ENCODE measurements at regions not wholly inside any gene's neighbourhood (a gene's known extent, or its start where the extent isn't known, plus 50 kb on each side); places are given as distances from the start of the nearest gene placed in this dataset.

GRCh38 chr3:109923431-109923830, 586.1 kb upstream of the DPPA4 start:
- Histone ChIP-seq H3K27ac (no peak overlapping the region), H3K27me3 (no peaks in the 10 kb centered on the region), H3K4me2 (no peak overlapping the region), H3K4me3 (no peak overlapping the region), H4K20me1 (no peaks in the 10 kb centered on the region), H3K9ac (no peak overlapping the region), H3K9me3 (replicated peaks in 1 of 11) (no peaks in the 10 kb centered on the region), H3K4me1 (peaks cover 0 to 41% (median 0%) of the 10 kb centered on the region in 10 experiments; a peak in 6 of 20 replicates), H3K36me3 (no peaks in the 10 kb centered on the region)
- no peak for TF ChIP-seq Cebpa-rat (IDR thresholded peaks at IDR 0.05)

GRCh38 chr3:109924196-109924595, 586.9 kb upstream of the DPPA4 start:
- Histone ChIP-seq H3K4me3 (no peak overlapping the region), H3K27ac (no peak overlapping the region), H3K36me3 (no peaks in the 10 kb centered on the region), H4K20me1 (no peaks in the 10 kb centered on the region), H3K4me1 (peaks cover 0 to 33% (median 0%) of the 10 kb centered on the region in 10 experiments; a peak in 6 of 20 replicates), H3K9me3 (replicated peaks in 1 of 11) (no peaks in the 10 kb centered on the region), H3K4me2 (no peak overlapping the region), H3K9ac (no peak overlapping the region), H3K27me3 (no peaks in the 10 kb centered on the region)
- TF ChIP-seq Cebpa-rat (IDR thresholded peaks at IDR 0.05) = no peak

- Histone ChIP-seq H3K36me3 (no peaks in the 10 kb centered on the region), H3K9me3 (replicated peaks in 1 of 11) (no peaks in the 10 kb centered on the region), H3K27me3 (no peaks in the 10 kb centered on the region), H3K27ac (no peak overlapping the region), H3K4me1 (peaks cover 0 to 28% (median 0%) of the 10 kb centered on the region in 10 experiments; a peak in 6 of 20 replicates), H3K4me2 (no peak overlapping the region), H4K20me1 (no peaks in the 10 kb centered on the region), H3K9ac (no peak overlapping the region), H3K4me3 (no peak overlapping the region)
- no peak for TF ChIP-seq Cebpa-rat (IDR thresholded peaks at IDR 0.05)
These were observed 589.0 kb upstream of the DPPA4 start for GRCh38 chr3:109926376-109926775.

GRCh38 chr3:109927161-109927560, 589.8 kb upstream of the DPPA4 start:
- no peaks in the 10 kb centered on the region for H3K27me3 ChIP-seq
- no peak for TF ChIP-seq Cebpa-rat (IDR thresholded peaks at IDR 0.05)
- H3K9ac ChIP-seq = no peak overlapping the region
- peaks cover 0 to 22% (median 0%) of the 10 kb centered on the region in 10 experiments; a peak in 6 of 20 replicates for H3K4me1 ChIP-seq
- H3K4me2 ChIP-seq = peak overlapping the region in 2 of 11 experiments; percentile 13 to 20; a peak in 2 of 22 replicates
- H4K20me1 ChIP-seq = no peaks in the 10 kb centered on the region
- no peak overlapping the region for H3K27ac ChIP-seq
- H3K4me3 ChIP-seq = no peak overlapping the region
- no peaks in the 10 kb centered on the region for H3K9me3 ChIP-seq (replicated peaks in 1 of 11)
- H3K36me3 ChIP-seq = no peaks in the 10 kb centered on the region

- H3K27ac ChIP-seq = no peak overlapping the region
- H4K20me1 ChIP-seq = no peaks in the 10 kb centered on the region
- peaks cover 0 to 17% (median 0%) of the 10 kb centered on the region in 10 experiments; a peak in 6 of 20 replicates for H3K4me1 ChIP-seq
- H3K4me2 ChIP-seq = no peak overlapping the region
- no peaks in the 10 kb centered on the region for H3K36me3 ChIP-seq
- H3K4me3 ChIP-seq = no peak overlapping the region
- H3K9ac ChIP-seq = no peak overlapping the region
- no peak for TF ChIP-seq Cebpa-rat (IDR thresholded peaks at IDR 0.05)
- no peaks in the 10 kb centered on the region for H3K9me3 ChIP-seq (replicated peaks in 1 of 11)
- no peaks in the 10 kb centered on the region for H3K27me3 ChIP-seq
These were observed 590.4 kb upstream of the DPPA4 start for GRCh38 chr3:109927726-109928125.

DNA sequence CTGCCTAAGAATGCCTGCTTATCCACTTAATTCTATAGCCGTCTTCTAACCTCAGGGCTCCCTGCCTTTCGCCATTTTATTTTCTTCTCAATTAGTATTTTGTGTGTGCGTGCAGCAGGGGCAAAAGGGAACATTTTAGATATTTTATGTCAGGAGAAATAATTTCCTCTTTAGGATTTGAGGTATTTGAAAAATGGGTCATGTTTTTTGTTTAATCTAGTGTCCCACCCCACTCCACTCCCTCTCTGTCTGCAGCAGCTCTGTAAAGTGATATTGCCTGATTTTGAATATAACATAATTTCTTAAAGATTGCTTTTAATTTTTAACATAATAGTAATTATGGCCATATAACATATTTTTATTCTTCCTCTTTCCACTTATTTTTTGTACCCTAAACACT, 593.2 kb upstream of the DPPA4 start:
- Histone ChIP-seq H3K9me3 (replicated peaks in 1 of 11) (no peaks in the 10 kb centered on the region), H3K4me1 (peaks cover 0 to 11% (median 0%) of the 10 kb centered on the region in 10 experiments; a peak in 5 of 20 replicates), H3K4me3 (no peak overlapping the region), H3K36me3 (no peaks in the 10 kb centered on the region), H4K20me1 (no peaks in the 10 kb centered on the region), H3K27me3 (no peaks in the 10 kb centered on the region), H3K27ac (no peak overlapping the region), H3K9ac (no peak overlapping the region), H3K4me2 (no peak overlapping the region)
- no peak for TF ChIP-seq Cebpa-rat (IDR thresholded peaks at IDR 0.05)

DNA sequence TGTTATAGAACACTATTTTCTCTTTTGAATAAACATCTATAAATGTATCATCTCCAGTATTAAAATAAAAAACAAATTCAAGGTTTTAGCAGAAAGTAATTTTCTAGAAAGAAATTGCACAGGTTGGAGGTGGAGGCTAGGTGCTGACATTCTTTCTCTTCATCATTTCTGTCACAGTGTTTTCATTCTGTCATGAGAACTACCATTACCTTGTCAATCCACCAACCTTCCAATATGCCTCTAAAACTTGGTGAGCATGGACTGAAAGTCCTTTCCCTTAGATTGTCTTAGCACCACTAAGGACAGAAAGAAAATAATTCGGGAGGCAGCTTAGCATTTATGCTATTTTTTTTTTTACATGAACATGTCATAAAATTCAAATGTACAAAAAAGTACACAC, 596.2 kb upstream of the DPPA4 start:
- no peak for TF ChIP-seq Cebpa-rat (IDR thresholded peaks at IDR 0.05)
- H3K27me3 ChIP-seq = no peaks in the 10 kb centered on the region
- no peak overlapping the region for H3K9ac ChIP-seq
- H3K4me1 ChIP-seq = no peaks in the 10 kb centered on the region
- H4K20me1 ChIP-seq = no peaks in the 10 kb centered on the region
- H3K4me2 ChIP-seq = no peak overlapping the region
- no peak overlapping the region for H3K4me3 ChIP-seq
- no peaks in the 10 kb centered on the region for H3K36me3 ChIP-seq
- H3K27ac ChIP-seq = no peak overlapping the region
- H3K9me3 ChIP-seq (replicated peaks in 1 of 11) = no peaks in the 10 kb centered on the region

DNA sequence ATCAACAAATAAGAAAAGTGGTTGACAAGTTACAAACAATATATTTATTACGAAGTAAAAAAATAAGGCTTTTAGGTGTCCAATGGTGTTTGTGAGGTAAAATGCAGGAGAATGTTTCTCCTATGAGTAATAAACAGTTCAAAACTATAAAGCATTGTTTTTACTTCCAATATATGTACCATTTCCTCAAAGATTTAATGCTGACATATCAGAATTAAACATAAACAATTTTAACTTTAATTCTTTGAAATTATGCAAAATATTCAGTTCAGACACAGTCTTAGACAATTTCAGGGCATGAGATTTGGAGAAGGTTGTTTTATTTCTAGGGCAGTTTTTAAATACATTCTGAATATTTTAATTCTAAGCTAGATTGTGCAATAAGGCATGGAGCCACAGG, 602.5 kb upstream of the DPPA4 start:
- Histone ChIP-seq H3K9me3 (replicated peaks in 1 of 11) (0 out of 22 replicates have a peak, but pooled peaks cover 0 to 4% (median 0%) of the 10 kb centered on the region in 11 experiments), H3K4me1 (peaks cover 0 to 7% (median 0%) of the 10 kb centered on the region in 10 experiments; a peak in 6 of 20 replicates), H3K27ac (no peak overlapping the region), H3K36me3 (no peaks in the 10 kb centered on the region), H3K9ac (no peak overlapping the region), H3K4me2 (no peak overlapping the region), H3K4me3 (no peak overlapping the region), H3K27me3 (0 out of 22 replicates have a peak, but pooled peaks cover 0 to 7% (median 0%) of the 10 kb centered on the region in 11 experiments), H4K20me1 (no peaks in the 10 kb centered on the region)
- no peak for TF ChIP-seq Cebpa-rat (IDR thresholded peaks at IDR 0.05)

- H3K27me3 ChIP-seq = 0 out of 22 replicates have a peak, but pooled peaks cover 0 to 12% (median 0%) of the 10 kb centered on the region in 11 experiments
- H3K4me1 ChIP-seq = peaks cover 0 to 9% (median 0%) of the 10 kb centered on the region in 10 experiments; a peak in 6 of 20 replicates
- 0 out of 22 replicates have a peak, but pooled peaks cover 0 to 4% (median 0%) of the 10 kb centered on the region in 11 experiments for H3K9me3 ChIP-seq (replicated peaks in 1 of 11)
- no peaks in the 10 kb centered on the region for H4K20me1 ChIP-seq
- no peak overlapping the region for H3K4me3 ChIP-seq
- TF ChIP-seq Cebpa-rat (IDR thresholded peaks at IDR 0.05) = no peak
- no peaks in the 10 kb centered on the region for H3K36me3 ChIP-seq
- H3K9ac ChIP-seq = no peak overlapping the region
- H3K4me2 ChIP-seq = no peak overlapping the region
- no peak overlapping the region for H3K27ac ChIP-seq
These were observed 605.8 kb upstream of the DPPA4 start for GRCh38 chr3:109943181-109943580.

GRCh38 chr3:109944836-109945235, 607.5 kb upstream of the DPPA4 start:
- no peak for TF ChIP-seq Cebpa-rat (IDR thresholded peaks at IDR 0.05)

More at GRCh38 chr3:109944836-109945235, 607.5 kb upstream of the DPPA4 start:
- H3K4me1 ChIP-seq = peaks cover 0 to 9% (median 0%) of the 10 kb centered on the region in 10 experiments; a peak in 6 of 20 replicates
- no peak overlapping the region for H3K4me3 ChIP-seq
- no peak overlapping the region for H3K9ac ChIP-seq
- H3K4me2 ChIP-seq = peak overlapping the region in 3 of 11 experiments; percentile 3 to 58 (median 43); a peak in 4 of 22 replicates
- H4K20me1 ChIP-seq = no peaks in the 10 kb centered on the region
- 0 out of 22 replicates have a peak, but pooled peaks cover 0 to 12% (median 0%) of the 10 kb centered on the region in 11 experiments for H3K27me3 ChIP-seq
- H3K27ac ChIP-seq = no peak overlapping the region
- 0 out of 22 replicates have a peak, but pooled peaks cover 0 to 4% (median 0%) of the 10 kb centered on the region in 11 experiments for H3K9me3 ChIP-seq (replicated peaks in 1 of 11)
- H3K36me3 ChIP-seq = no peaks in the 10 kb centered on the region
